BLaER1 (cell line): ENCODE measurements at regions not wholly inside any gene's neighbourhood (a gene's known extent, or its start where the extent isn't known, plus 50 kb on each side); places are given as distances from the start of the nearest gene placed in this dataset.

ENCODE experiments used
- H3K27ac ChIP-seq: shearing (Covaris generic); formaldehyde crosslinking; 2 replicates; pipeline ENCODE4 v1.8.1; 2022
- H3K27me3 ChIP-seq: shearing (Covaris generic); formaldehyde crosslinking; 2 replicates; pipeline ENCODE4 v1.8.1; 2022
- H3K36me3 ChIP-seq: shearing (Covaris generic); formaldehyde crosslinking; 2 replicates; pipeline ENCODE4 v1.8.1; 2022
- H3K4me1 ChIP-seq: shearing (Covaris generic); formaldehyde crosslinking; 2 replicates; pipeline ENCODE4 v1.8.1; 2022
- H3K4me2 ChIP-seq: shearing (Covaris generic); formaldehyde crosslinking; 2 replicates; pipeline ENCODE4 v1.8.1; 2022
- H3K4me3 ChIP-seq: shearing (Covaris generic); formaldehyde crosslinking; 2 replicates; pipeline ENCODE4 v1.8.1; 2022
- H3K9ac ChIP-seq: shearing (Covaris generic); formaldehyde crosslinking; 2 replicates; pipeline ENCODE4 v1.8.1; 2022
- H3K9me3 ChIP-seq: shearing (Covaris generic); formaldehyde crosslinking; 2 replicates; pipeline ENCODE4 v1.8.1; 2022
- H4K20me1 ChIP-seq: shearing (Covaris generic); formaldehyde crosslinking; 2 replicates; pipeline ENCODE4 v1.8.1; 2022
- Cebpa-rat ChIP-seq: shearing (Covaris generic); IDR thresholded peaks from 2 replicates; pipeline ENCODE4 v1.8.1; 2022

GRCh38 chr9:12350775-12351174 is 342.4 kb upstream of the TYRP1 start:
- no peak overlapping the region for H3K4me2 ChIP-seq
- TF ChIP-seq Cebpa-rat, result no peak
- H3K9ac ChIP-seq, result no peak overlapping the region
- no peaks in the 10 kb centered on the region for H3K4me1 ChIP-seq
- H3K4me3 ChIP-seq, result no peak overlapping the region
- H4K20me1 ChIP-seq, result no peaks in the 10 kb centered on the region
- H3K27me3 ChIP-seq, result no peaks in the 10 kb centered on the region
- H3K9me3 ChIP-seq, result no peaks in the 10 kb centered on the region
- no peak overlapping the region for H3K27ac ChIP-seq
- H3K36me3 ChIP-seq, result no peaks in the 10 kb centered on the region

GRCh38 chr9:12351293-12352044 is 341.7 kb upstream of the TYRP1 start:
- Histone ChIP-seq H3K27ac (no peak overlapping the region), H3K4me1 (no peaks in the 10 kb centered on the region), H3K9ac (no peak overlapping the region), H3K27me3 (no peaks in the 10 kb centered on the region), H3K4me3 (no peak overlapping the region), H3K9me3 (no peaks in the 10 kb centered on the region), H3K4me2 (no peak overlapping the region), H4K20me1 (no peaks in the 10 kb centered on the region), H3K36me3 (no peaks in the 10 kb centered on the region)
- TF ChIP-seq Cebpa-rat, result no peak

DNA sequence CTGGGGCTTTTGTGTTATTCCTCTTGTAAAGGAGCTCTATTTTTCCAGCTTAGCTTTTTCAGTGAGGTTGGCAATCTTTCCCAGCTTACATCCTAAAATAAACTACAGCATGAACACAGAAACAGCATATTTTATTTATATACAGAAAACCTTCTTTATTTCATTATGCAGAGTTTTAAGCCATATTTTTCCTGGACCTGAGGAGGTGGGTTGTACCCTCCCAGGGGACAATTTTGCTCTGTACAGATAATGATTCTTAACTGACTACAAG is 341.2 kb upstream of the TYRP1 start:
- Histone ChIP-seq H3K36me3 (no peaks in the 10 kb centered on the region), H3K4me3 (no peak overlapping the region), H3K27me3 (no peaks in the 10 kb centered on the region), H3K4me1 (no peaks in the 10 kb centered on the region), H3K27ac (no peak overlapping the region), H3K4me2 (no peak overlapping the region), H4K20me1 (no peaks in the 10 kb centered on the region), H3K9me3 (no peaks in the 10 kb centered on the region), H3K9ac (no peak overlapping the region)
- TF ChIP-seq Cebpa-rat, result no peak

- Histone ChIP-seq H3K4me2 (no peak overlapping the region), H3K9ac (no peak overlapping the region), H4K20me1 (no peaks in the 10 kb centered on the region), H3K36me3 (no peaks in the 10 kb centered on the region), H3K9me3 (no peaks in the 10 kb centered on the region), H3K4me3 (no peak overlapping the region), H3K4me1 (peaks cover 9% of the 10 kb centered on the region; the same call in 1 of the 2 replicates), H3K27me3 (no peaks in the 10 kb centered on the region), H3K27ac (no peak overlapping the region)
- TF ChIP-seq Cebpa-rat, result no peak
These were observed 329.7 kb upstream of the TYRP1 start for GRCh38 chr9:12363439-12363838.

DNA sequence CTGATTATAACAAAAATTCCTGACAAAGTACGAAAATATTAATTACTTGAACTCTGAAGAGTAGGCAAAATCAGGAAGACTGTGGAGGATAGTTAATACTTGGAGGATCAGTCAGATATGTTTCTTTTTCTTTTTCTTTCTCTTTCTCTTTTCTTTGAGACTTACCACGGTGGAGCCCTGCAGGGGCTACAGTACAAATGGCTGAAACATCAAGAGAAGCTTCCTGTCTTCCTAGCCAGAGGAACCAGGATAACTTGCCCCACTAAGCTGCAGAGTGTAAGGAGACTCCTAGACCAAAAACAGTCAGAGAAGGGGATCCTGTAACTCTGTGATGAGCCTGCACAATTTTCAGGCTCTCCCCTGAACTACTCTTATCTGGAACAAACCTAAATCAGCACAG is 324.6 kb upstream of the TYRP1 start:
- no peak overlapping the region for H3K4me3 ChIP-seq
- H3K36me3 ChIP-seq, result no peaks in the 10 kb centered on the region
- H3K9ac ChIP-seq, result no peak overlapping the region
- no peaks in the 10 kb centered on the region for H3K27me3 ChIP-seq
- no peaks in the 10 kb centered on the region for H3K4me1 ChIP-seq
- TF ChIP-seq Cebpa-rat, result no peak
- no peak overlapping the region for H3K4me2 ChIP-seq
- H4K20me1 ChIP-seq, result no peaks in the 10 kb centered on the region
- H3K9me3 ChIP-seq, result no peaks in the 10 kb centered on the region
- H3K27ac ChIP-seq, result no peak overlapping the region

- Histone ChIP-seq H3K9ac (no peak overlapping the region), H3K9me3 (no peaks in the 10 kb centered on the region), H3K4me1 (no peaks in the 10 kb centered on the region), H3K4me2 (no peak overlapping the region), H3K27me3 (no peaks in the 10 kb centered on the region), H3K4me3 (no peak overlapping the region), H3K27ac (no peak overlapping the region), H4K20me1 (no peaks in the 10 kb centered on the region), H3K36me3 (no peaks in the 10 kb centered on the region)
- no peak for TF ChIP-seq Cebpa-rat
These were observed 301.2 kb upstream of the TYRP1 start for GRCh38 chr9:12391839-12392509.

- Histone ChIP-seq H3K27ac (no peak overlapping the region), H3K4me3 (no peak overlapping the region), H3K4me2 (no peak overlapping the region), H3K9ac (no peak overlapping the region), H3K27me3 (no peaks in the 10 kb centered on the region), H3K9me3 (no peaks in the 10 kb centered on the region), H4K20me1 (no peaks in the 10 kb centered on the region), H3K36me3 (no peaks in the 10 kb centered on the region), H3K4me1 (no peaks in the 10 kb centered on the region)
- no peak for TF ChIP-seq Cebpa-rat
These were observed 299.1 kb upstream of the TYRP1 start for GRCh38 chr9:12394105-12394504.

DNA sequence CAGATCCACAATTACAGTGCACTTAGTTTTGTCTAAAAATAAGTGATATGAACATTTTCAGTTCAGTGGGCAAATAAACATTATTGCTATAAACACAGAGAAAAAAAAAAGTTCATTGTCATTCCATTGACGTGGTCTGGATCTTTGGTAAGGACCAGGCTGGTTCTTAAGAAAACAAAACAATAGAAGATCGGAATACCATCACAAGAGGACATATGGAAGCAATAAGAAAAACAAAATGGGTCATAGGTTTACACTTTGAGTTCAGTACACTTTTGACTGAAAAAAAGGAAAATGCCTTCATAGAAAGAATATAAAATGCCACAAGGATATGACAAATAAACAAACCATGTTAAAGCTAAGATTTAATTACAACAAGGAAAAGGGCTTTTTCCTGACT is 289.5 kb upstream of the TYRP1 start:
- Histone ChIP-seq H3K9me3 (no peaks in the 10 kb centered on the region), H3K36me3 (no peaks in the 10 kb centered on the region), H3K4me1 (no peaks in the 10 kb centered on the region), H4K20me1 (no peaks in the 10 kb centered on the region), H3K4me2 (no peak overlapping the region), H3K27me3 (no peaks in the 10 kb centered on the region), H3K4me3 (no peak overlapping the region), H3K9ac (no peak overlapping the region), H3K27ac (no peak overlapping the region)
- no peak for TF ChIP-seq Cebpa-rat

- H3K27ac ChIP-seq, result no peak overlapping the region
- no peak overlapping the region for H3K4me2 ChIP-seq
- H3K27me3 ChIP-seq, result no peaks in the 10 kb centered on the region
- no peak overlapping the region for H3K4me3 ChIP-seq
- H4K20me1 ChIP-seq, result no peaks in the 10 kb centered on the region
- no peak for TF ChIP-seq Cebpa-rat
- H3K36me3 ChIP-seq, result no peaks in the 10 kb centered on the region
- no peaks in the 10 kb centered on the region for H3K4me1 ChIP-seq
- no peaks in the 10 kb centered on the region for H3K9me3 ChIP-seq
- no peak overlapping the region for H3K9ac ChIP-seq
These were observed 279.2 kb upstream of the TYRP1 start for GRCh38 chr9:12413986-12414385.

- H3K4me3 ChIP-seq, result no peak overlapping the region
- no peak overlapping the region for H3K27ac ChIP-seq
- H3K9me3 ChIP-seq, result no peaks in the 10 kb centered on the region
- no peak for TF ChIP-seq Cebpa-rat
- H3K36me3 ChIP-seq, result no peaks in the 10 kb centered on the region
- no peak overlapping the region for H3K9ac ChIP-seq
- H4K20me1 ChIP-seq, result no peaks in the 10 kb centered on the region
- no peaks in the 10 kb centered on the region for H3K27me3 ChIP-seq
- H3K4me2 ChIP-seq, result no peak overlapping the region
- H3K4me1 ChIP-seq, result no peaks in the 10 kb centered on the region
These were observed 278.7 kb upstream of the TYRP1 start for GRCh38 chr9:12414514-12414913.

- Histone ChIP-seq H3K4me1 (no peaks in the 10 kb centered on the region), H3K4me3 (no peak overlapping the region), H3K36me3 (no peaks in the 10 kb centered on the region), H3K27ac (no peak overlapping the region), H3K9me3 (no peaks in the 10 kb centered on the region), H3K9ac (no peak overlapping the region), H4K20me1 (no peaks in the 10 kb centered on the region), H3K27me3 (no peaks in the 10 kb centered on the region), H3K4me2 (no peak overlapping the region)
- TF ChIP-seq Cebpa-rat, result no peak
These were observed 277.8 kb upstream of the TYRP1 start for GRCh38 chr9:12415361-12415760.
